H1 (cell line): ENCODE measurements at regions not wholly inside any gene's neighbourhood (a gene's known extent, or its start where the extent isn't known, plus 50 kb on each side); places are given as distances from the start of the nearest gene placed in this dataset.

Experiments used
- CTCF ChIA-PET: fragments of 300-600 bp; sonication (Branson Sonifier 250); formaldehyde crosslinking; loops from one replicate; lab custom pipeline; 2021; ENCODE audit not compliant: partially characterized antibody; lab: Charles Lee
- POLR2A ChIA-PET: fragments of 300-600 bp; sonication (Branson Sonifier 250); formaldehyde crosslinking; loops from one replicate; lab custom pipeline; 2021; ENCODE audit warnings: inconsistent platforms; ENCODE audit not compliant: partially characterized antibody; lab: Charles Lee
- DNase-seq, 2 experiments: peaks; one replicate each; pipeline versions ENCODE4 v3.0.0 to v3.0.0-alpha.2; 2010 to 2022; ENCODE audit warnings: low spot score in 2 of 2, low read depth in 1 of 2, mixed read lengths in 1 of 2
- FAIRE-seq: peaks from 2 replicates; lab custom pipeline; 2011; peaks lifted over from hg19 to GRCh38; lab: Jason Lieb, UNC
- H2AFZ ChIP-seq: 2 replicates; pipeline ENCODE4 v1.8.1; 2012; ENCODE audit warnings: low read length, inconsistent platforms
- H2AK5ac ChIP-seq: 2 replicates; pipeline ENCODE4 v1.6.1; 2013; ENCODE audit warnings: low read depth, low read length
- H2BK120ac ChIP-seq: replicated peaks from 2 replicates; pipeline ENCODE3; 2013; ENCODE audit warnings: low read depth, low read length, inconsistent platforms
- H2BK12ac ChIP-seq: 2 replicates; pipeline ENCODE4 v1.6.1; 2013; ENCODE audit warnings: low read depth, low read length
- H2BK15ac ChIP-seq: 2 replicates; pipeline ENCODE4 v1.6.1; 2013; ENCODE audit warnings: low read length
- H2BK20ac ChIP-seq: 2 replicates; pipeline ENCODE4 v1.6.1; 2013; ENCODE audit warnings: low read length
- H2BK5ac ChIP-seq: 2 replicates; pipeline ENCODE4 v1.6.1; 2013; ENCODE audit warnings: low read depth, low read length
- H3K14ac ChIP-seq: 2 replicates; pipeline ENCODE4 v1.6.1; 2013; ENCODE audit warnings: inconsistent platforms; ENCODE audit not compliant: insufficient read length
- H3K18ac ChIP-seq: 2 replicates; pipeline ENCODE4 v1.6.1; 2013; ENCODE audit warnings: low read length; ENCODE audit errors: extremely low read depth
- H3K23ac ChIP-seq: 2 replicates; pipeline ENCODE4 v1.6.1; 2013; ENCODE audit warnings: inconsistent platforms; ENCODE audit not compliant: insufficient read length
- H3K23me2 ChIP-seq: 2 replicates; pipeline ENCODE4 v1.6.1; 2013; ENCODE audit warnings: low read depth, low read length
- H3K27ac ChIP-seq: 2 replicates; pipeline ENCODE4 v1.6.1; 2011; ENCODE audit warnings: low read depth, low read length, inconsistent platforms
- H3K27me3 ChIP-seq, 4 experiments: replicated peaks in 1 of 4; 1 replicate in 1 of 4; 2 replicates in 3 of 4; pipeline versions ENCODE4 v1.6.1 to v1.8.1; 2011 to 2013; ENCODE audit warnings: low read length in 3 of 4, mild to moderate bottlenecking in 3 of 4, inconsistent platforms in 2 of 4, mixed read lengths in 2 of 4, moderate library complexity in 1 of 4; ENCODE audit not compliant: control insufficient read depth in 3 of 4, insufficient read depth in 3 of 4; ENCODE audit errors: extremely low read depth in 1 of 4
- H3K36me3 ChIP-seq, 4 experiments: 2 replicates each; pipeline versions ENCODE4 v1.6.1 to v1.8.1; 2011 to 2013; ENCODE audit warnings: mild to moderate bottlenecking in 4 of 4, low read length in 3 of 4, moderate library complexity in 2 of 4, control low read depth in 1 of 4, inconsistent platforms in 1 of 4; ENCODE audit not compliant: insufficient read depth in 4 of 4, control insufficient read depth in 2 of 4
- H3K4ac ChIP-seq: replicated peaks from 2 replicates; pipeline ENCODE3; 2013; ENCODE audit warnings: low read length, low read depth, mixed read lengths, inconsistent platforms; ENCODE audit not compliant: insufficient read length
- H3K4me1 ChIP-seq, 4 experiments: replicated peaks in 1 of 4; 1 replicate in 1 of 4; 2 replicates in 3 of 4; pipeline versions ENCODE4 v1.6.1 to v1.8.1; 2011 to 2013; ENCODE audit warnings: low read length in 3 of 4, inconsistent platforms in 2 of 4, mixed read lengths in 1 of 4; ENCODE audit not compliant: insufficient read depth in 4 of 4, control insufficient read depth in 3 of 4
- H3K4me2 ChIP-seq, 2 experiments: 2 replicates each; pipeline versions ENCODE4 v1.6.1 to v1.8.1; 2011 to 2013; ENCODE audit warnings: low read depth in 2 of 2, low read length in 2 of 2, control low read depth in 1 of 2, inconsistent platforms in 1 of 2, mild to moderate bottlenecking in 1 of 2; ENCODE audit not compliant: insufficient read depth in 1 of 2
- H3K4me3 ChIP-seq, 4 experiments: fragments of 200-600, 300-600 bp in 1 of 4; sonication (generic), shearing (Covaris generic), sonication (Bioruptor Twin) in 1 of 4; 2 replicates each; pipeline versions ENCODE4 v1.5.1 to v1.8.1; 2011 to 2016; ENCODE audit warnings: low read length in 4 of 4, low read depth in 3 of 4, control low read depth in 2 of 4, inconsistent platforms in 2 of 4, mild to moderate bottlenecking in 2 of 4, mixed read lengths in 1 of 4, moderate library complexity in 1 of 4; ENCODE audit not compliant: insufficient read depth in 2 of 4; ENCODE audit errors: extremely low read depth in 1 of 4
- H3K56ac ChIP-seq: replicated peaks from 2 replicates; pipeline ENCODE3; 2013; ENCODE audit warnings: low read depth, mild to moderate bottlenecking, mixed read lengths, low read length, inconsistent platforms; ENCODE audit not compliant: insufficient read length
- H3K79me1 ChIP-seq: 2 replicates; pipeline ENCODE4 v1.6.1; 2013; ENCODE audit warnings: low read depth, low read length, control low read depth
- H3K79me2 ChIP-seq, 2 experiments: 2 replicates each; pipeline versions ENCODE4 v1.6.1 to v1.8.1; 2012 to 2013; ENCODE audit warnings: low read length in 2 of 2, mild to moderate bottlenecking in 2 of 2, inconsistent platforms in 1 of 2; ENCODE audit not compliant: insufficient read depth in 2 of 2, control insufficient read depth in 1 of 2
- H3K9ac ChIP-seq, 4 experiments: replicated peaks in 1 of 4; 1 replicate in 1 of 4; 2 replicates in 3 of 4; pipeline versions ENCODE4 v1.6.1 to v1.8.1; 2011 to 2013; ENCODE audit warnings: low read depth in 3 of 4, low read length in 3 of 4, control low read depth in 2 of 4, mild to moderate bottlenecking in 2 of 4, moderate library complexity in 2 of 4, inconsistent platforms in 1 of 4; ENCODE audit errors: extremely low read depth in 1 of 4
- H3K9me3 ChIP-seq, 2 experiments: 2 replicates each; pipeline versions ENCODE4 v1.6.1 to v1.8.1; 2012 to 2013; ENCODE audit warnings: mild to moderate bottlenecking in 2 of 2, moderate library complexity in 2 of 2, control low read depth in 1 of 2, inconsistent platforms in 1 of 2, low read depth in 1 of 2, low read length in 1 of 2, mixed read lengths in 1 of 2; ENCODE audit not compliant: insufficient read depth in 2 of 2
- H4K20me1 ChIP-seq, 2 experiments: replicated peaks in 1 of 2; 2 replicates each; pipeline versions ENCODE3 to v1.8.1; 2011 to 2013; ENCODE audit warnings: inconsistent platforms in 2 of 2, low read length in 2 of 2, mild to moderate bottlenecking in 1 of 2; ENCODE audit not compliant: insufficient read depth in 2 of 2, control insufficient read depth in 1 of 2
- H4K5ac ChIP-seq: 2 replicates; pipeline ENCODE4 v1.6.1; 2013; ENCODE audit warnings: low read length, low read depth, mixed read lengths, inconsistent platforms; ENCODE audit not compliant: insufficient read length
- H4K8ac ChIP-seq: 2 replicates; pipeline ENCODE4 v1.8.0; 2013; ENCODE audit warnings: mild to moderate bottlenecking, moderate library complexity, low read length, inconsistent platforms; ENCODE audit not compliant: insufficient read depth; ENCODE audit errors: extremely low read depth
- H4K91ac ChIP-seq: replicated peaks from 2 replicates; pipeline ENCODE3; 2013; ENCODE audit warnings: low read length, mixed read lengths, inconsistent platforms; ENCODE audit not compliant: insufficient read length
- ASH2L ChIP-seq: fragments of 200-600, 300-600 bp; sonication (generic); IDR thresholded peaks from one replicate; pipeline ENCODE4 v1.7.1; 2017; ENCODE audit warnings: low read length
- BRCA1 ChIP-seq: IDR thresholded peaks from 2 replicates; pipeline ENCODE4 v1.6.1; 2012; ENCODE audit warnings: low read depth, low read length, improper control_type of control experiment
- CEBPB ChIP-seq: IDR thresholded peaks from 2 replicates; pipeline ENCODE4 v1.6.1; 2012; ENCODE audit warnings: low read depth, low read length
- CREB1 ChIP-seq: IDR thresholded peaks from 2 replicates; pipeline ENCODE4 v1.6.1; 2012; ENCODE audit warnings: inconsistent platforms
- EZH2 ChIP-seq: fragments of 200-600 bp; sonication (generic); IDR thresholded peaks from 2 replicates; pipeline ENCODE4 v1.7.1; 2012; ENCODE audit warnings: low read depth, mild to moderate bottlenecking, moderate library complexity, low read length, inconsistent platforms; ENCODE audit not compliant: severe bottlenecking
- GABPA ChIP-seq: IDR thresholded peaks from 2 replicates; pipeline ENCODE4 v1.6.1; 2011; ENCODE audit warnings: mild to moderate bottlenecking, low read length, moderate library complexity, borderline replicate concordance; ENCODE audit not compliant: insufficient read depth
- HDAC2 ChIP-seq, 2 experiments: fragments of 300-600 bp in 1 of 2; sonication (generic) in 1 of 2; IDR thresholded peaks; 2 replicates each; pipeline ENCODE4 v1.6.1; 2011 to 2012; ENCODE audit warnings: low read depth in 2 of 2, low read length in 2 of 2, mild to moderate bottlenecking in 2 of 2, moderate library complexity in 2 of 2, borderline replicate concordance in 1 of 2, inconsistent platforms in 1 of 2
- KDM4A ChIP-seq: IDR thresholded peaks from one replicate; pipeline ENCODE4 v1.7.1; 2012; ENCODE audit warnings: low read depth, mild to moderate bottlenecking, moderate library complexity, low read length, inconsistent platforms; ENCODE audit not compliant: severe bottlenecking
- NANOG ChIP-seq: IDR thresholded peaks from 2 replicates; pipeline ENCODE4 v1.6.1; 2011; ENCODE audit warnings: low read length, low read depth, mild to moderate bottlenecking, inconsistent platforms; ENCODE audit not compliant: insufficient read depth, poor library complexity, severe bottlenecking
- NRF1 ChIP-seq: IDR thresholded peaks from 2 replicates; pipeline ENCODE4 v1.6.1; 2011; ENCODE audit warnings: mild to moderate bottlenecking, low read depth, low read length, improper control_type of control experiment
- SIN3A ChIP-seq, 2 experiments: IDR thresholded peaks in 1 of 2; conservative IDR thresholded peaks in 1 of 2; 2 replicates each; pipeline ENCODE4 v1.6.1; 2011 to 2012; ENCODE audit warnings: low read length in 2 of 2, improper control_type of control experiment in 1 of 2, low read depth in 1 of 2, mild to moderate bottlenecking in 1 of 2
- SP4 ChIP-seq: IDR thresholded peaks from 2 replicates; pipeline ENCODE4 v1.6.1; 2012; ENCODE audit warnings: low read length, inconsistent platforms
- WGBS, 2 experiments: shearing (Covaris generic) in 1 of 2; methylation state at CpG; one replicate each; pipeline versions ENCODE4 v1.1.6 to v1.1.7; 2013 to 2015; ENCODE audit warnings: low lambda C conversion rate in 2 of 2, mixed read lengths in 2 of 2, inconsistent platforms in 1 of 2, low coverage in 1 of 2, missing lambda C conversion rate in 1 of 2; ENCODE audit not compliant: insufficient replicate concordance in 2 of 2, insufficient coverage in 1 of 2, insufficient read length in 1 of 2; ENCODE audit errors: extremely low coverage in 1 of 2, missing lambda C conversion rate in 1 of 2; 5-methylcytosine and 5-hydroxymethylcytosine counted together
- TF ChIP-seq, protein P1 (sequence below): IDR thresholded peaks from 2 replicates; pipeline ENCODE4 v1.6.1; 2012; ENCODE audit warnings: low read length, inconsistent platforms

GRCh38 chr6:14838133-14838583 is 407.7 kb upstream of the JARID2 start:
- WGBS, 2 experiments = 81% methylated on average over 4 of the region's 4 CpGs; no CpG with 5 or more reads in 1 of the 2 experiments
- DNase-seq = no peak
- TF ChIP-seq, protein P1, sequence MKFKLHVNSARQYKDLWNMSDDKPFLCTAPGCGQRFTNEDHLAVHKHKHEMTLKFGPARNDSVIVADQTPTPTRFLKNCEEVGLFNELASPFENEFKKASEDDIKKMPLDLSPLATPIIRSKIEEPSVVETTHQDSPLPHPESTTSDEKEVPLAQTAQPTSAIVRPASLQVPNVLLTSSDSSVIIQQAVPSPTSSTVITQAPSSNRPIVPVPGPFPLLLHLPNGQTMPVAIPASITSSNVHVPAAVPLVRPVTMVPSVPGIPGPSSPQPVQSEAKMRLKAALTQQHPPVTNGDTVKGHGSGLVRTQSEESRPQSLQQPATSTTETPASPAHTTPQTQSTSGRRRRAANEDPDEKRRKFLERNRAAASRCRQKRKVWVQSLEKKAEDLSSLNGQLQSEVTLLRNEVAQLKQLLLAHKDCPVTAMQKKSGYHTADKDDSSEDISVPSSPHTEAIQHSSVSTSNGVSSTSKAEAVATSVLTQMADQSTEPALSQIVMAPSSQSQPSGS = no peak
- TF ChIP-seq EZH2 (no peak), BRCA1 (no peak), CEBPB (no peak), NANOG (no peak), HDAC2 (IDR thresholded peaks at IDR 0.05; ENCODE audit: borderline replicate concordance in 1 of 2, low read depth in 2 of 2, low read length in 2 of 2) (no peak), KDM4A (no peak), CREB1 (no peak), SP4 (no peak), NRF1 (no peak), SIN3A (conservative IDR thresholded peaks at IDR 0.05 in 1 of 2, IDR thresholded peaks at IDR 0.05 in 1 of 2; ENCODE audit: low read depth in 1 of 2, low read length in 2 of 2) (no peak), GABPA (no peak), ASH2L (no peak)

More at GRCh38 chr6:14838133-14838583, 407.7 kb upstream of the JARID2 start:
- Histone ChIP-seq H4K5ac (no peak overlapping the region), H3K27ac (no peak overlapping the region), H2AFZ (no peak overlapping the region), H3K9me3 (no peaks in the 10 kb centered on the region), H2BK20ac (no peak overlapping the region), H2BK5ac (no peak overlapping the region), H3K79me2 (no peaks in the 10 kb centered on the region), H3K36me3 (no peaks in the 10 kb centered on the region), H3K14ac (no peak overlapping the region), H3K4me1 (no peaks in the 10 kb centered on the region), H3K56ac (no peak overlapping the region), H2BK12ac (no peak overlapping the region), H2BK120ac (no peak overlapping the region), H2BK15ac (no peak overlapping the region), H3K4me2 (no peak overlapping the region), H4K91ac (no peak overlapping the region), H3K23me2 (no peaks in the 10 kb centered on the region), H3K18ac (no peak overlapping the region), H3K27me3 (no peaks in the 10 kb centered on the region), H4K20me1 (no peaks in the 10 kb centered on the region), H3K4me3 (no peak overlapping the region), H3K23ac (no peak overlapping the region), H3K79me1 (no peaks in the 10 kb centered on the region), H3K9ac (no peak overlapping the region), H4K8ac (no peak overlapping the region), H3K4ac (no peak overlapping the region), H2AK5ac (no peak overlapping the region)
- ChIA-PET POLR2A (interaction anchor here (0.8 to 2.1 kb wide), 3 partner anchors 11 to 129 kb away, joined by 3 to 6 read pairs (median 3); no protein-coding TSS in a partner anchor), CTCF (interaction anchor here (0.5 to 0.7 kb wide), 2 partner anchors 121 to 444 kb away, joined by 3 read pairs; no protein-coding TSS in a partner anchor)
- no peak for FAIRE-seq
